Stimulated activated CD4-positive, alpha-beta T cell treated with anti-CD3 and anti-CD28 coated beads, Interleukin-12 subunit alpha, Interleukin-12 subunit beta, amount 100 ng/mL, for 24 hours (primary cell): ENCODE measurements at regions not wholly inside any gene's neighbourhood (a gene's known extent, or its start where the extent isn't known, plus 50 kb on each side); places are given as distances from the start of the nearest gene placed in this dataset.

ENCODE experiments used
- DNase-seq, 2 experiments: peaks; one replicate each; pipeline ENCODE4 v3.0.0-alpha.2; 2020; ENCODE audit warnings: low read depth in 2 of 2

- DNase-seq = no peak
These were observed 91.2 kb upstream of the SPATA31C2 start for GRCh38 chr9:88229434-88229833.

- no peak for DNase-seq
These were observed 86.7 kb upstream of the SPATA31C2 start for GRCh38 chr9:88224938-88225337.

GRCh38 chr9:88221105-88221504 is 82.8 kb upstream of the SPATA31C2 start:
- no peak for DNase-seq

- no peak for DNase-seq
These were observed 82.4 kb upstream of the SPATA31C2 start for GRCh38 chr9:88220652-88221051.

GRCh38 chr9:88219601-88220000 is 81.3 kb upstream of the SPATA31C2 start:
- DNase-seq = no peak

- no peak for DNase-seq
These were observed 80.5 kb upstream of the SPATA31C2 start for GRCh38 chr9:88218726-88219125.

GRCh38 chr9:88216126-88216995 is 78.1 kb upstream of the SPATA31C2 start:
- DNase-seq = no peak

- no peak for DNase-seq
These were observed 77.2 kb upstream of the SPATA31C2 start for GRCh38 chr9:88215196-88216125.

- DNase-seq = no peak
These were observed 64.0 kb upstream of the SPATA31C2 start for GRCh38 chr9:88202321-88202720.

GRCh38 chr9:88198341-88198807 is 60.1 kb upstream of the SPATA31C2 start:
- DNase-seq = no peak

- DNase-seq = no peak
These were observed 59.6 kb upstream of the SPATA31C2 start for GRCh38 chr9:88197781-88198340.

- DNase-seq = no peak
These were observed 58.7 kb upstream of the SPATA31C2 start for GRCh38 chr9:88197016-88197415.

GRCh38 chr9:88196142-88196790 is 58.0 kb upstream of the SPATA31C2 start:
- DNase-seq = no peak

- no peak for DNase-seq
These were observed 55.5 kb upstream of the SPATA31C2 start for GRCh38 chr9:88193766-88194165.

GRCh38 chr9:88191456-88191855 is 53.2 kb upstream of the SPATA31C2 start:
- DNase-seq = no peak

- no peak for DNase-seq
These were observed 51.1 kb upstream of the SPATA31C2 start for GRCh38 chr9:88189371-88189770.
